ENCODE measurements at regions not wholly inside any gene's neighbourhood (a gene's known extent, or its start where the extent isn't known, plus 50 kb on each side); places are given as distances from the start of the nearest gene placed in this dataset.

DNA sequence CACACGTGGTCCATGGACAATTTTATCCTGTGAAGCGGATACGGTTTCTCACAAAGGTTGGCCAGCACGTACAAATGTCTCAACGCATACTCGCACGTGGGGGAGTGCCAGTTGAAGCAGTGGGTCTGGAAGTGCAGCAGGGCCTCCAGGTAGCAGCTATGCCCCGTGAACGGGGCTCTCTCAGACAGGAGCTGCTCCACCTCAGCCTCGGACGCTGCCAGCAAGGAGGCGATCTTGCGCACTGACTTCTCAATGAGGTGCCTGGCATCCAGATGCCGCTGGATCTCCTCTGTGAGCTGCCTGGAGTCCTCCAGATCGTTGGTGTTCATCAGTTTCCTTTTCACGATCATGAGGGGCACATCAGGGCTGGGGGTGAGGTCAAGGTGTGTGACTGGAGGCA is 2272.0 kb downstream of the PCDH9 start:
- TF ChIP-seq CTCF (IDR thresholded peaks at IDR 0.05; ENCODE audit: poor library complexity): no peak
- TF ChIP-seq EZH2 (IDR thresholded peaks at IDR 0.05; ENCODE audit: borderline replicate concordance): no peak

All from hepatocyte (in vitro differentiated cells).